HG03066 (cell line): ENCODE measurements at regions not wholly inside any gene's neighbourhood (a gene's known extent, or its start where the extent isn't known, plus 50 kb on each side); places are given as distances from the start of the nearest gene placed in this dataset.
"Not testable (repeated sequence)": the region's sequence is repeated elsewhere in the genome, so short reads cannot be mapped to it uniquely, and the experiment has no call there.

ENCODE experiments used
- ATAC-seq: cut with Tn5 transposase; IDR thresholded peaks from one replicate; pipeline ENCODE4 v1.9.1; 2021; ENCODE audit warnings: low read depth; ENCODE audit not compliant: unreplicated experiment

GRCh38 chr6:126945150-126945685 is 173.3 kb upstream of the RSPO3 start:
- ATAC-seq, result no peak

- no peak for ATAC-seq
These were observed 172.6 kb upstream of the RSPO3 start for GRCh38 chr6:126945812-126946360.

- no peak for ATAC-seq
These were observed 171.4 kb upstream of the RSPO3 start for GRCh38 chr6:126947070-126947469.

- ATAC-seq, result no peak
These were observed 168.7 kb upstream of the RSPO3 start for GRCh38 chr6:126949786-126950185.

- no peak for ATAC-seq
These were observed 162.8 kb upstream of the RSPO3 start for GRCh38 chr6:126955621-126956020.

GRCh38 chr6:126957721-126958120 is 160.8 kb upstream of the RSPO3 start:
- no peak for ATAC-seq

- ATAC-seq, result no peak
These were observed 158.7 kb upstream of the RSPO3 start for GRCh38 chr6:126959765-126960164.

- ATAC-seq, result no peak
These were observed 155.2 kb upstream of the RSPO3 start for GRCh38 chr6:126963077-126963809.

GRCh38 chr6:126967296-126968005 is 151.0 kb upstream of the RSPO3 start:
- ATAC-seq, result no peak

- ATAC-seq, result no peak
These were observed 142.1 kb upstream of the RSPO3 start for GRCh38 chr6:126976253-126976797.

GRCh38 chr6:126983779-126984178 is 134.7 kb upstream of the RSPO3 start:
- no peak for ATAC-seq

- not testable (repeated sequence) for ATAC-seq
These were observed 130.3 kb upstream of the RSPO3 start for GRCh38 chr6:126988125-126988524.

- ATAC-seq, result no peak
These were observed 117.8 kb upstream of the RSPO3 start for GRCh38 chr6:127000631-127001030.

GRCh38 chr6:127013865-127014264 is 104.6 kb upstream of the RSPO3 start:
- ATAC-seq, result no peak

- ATAC-seq, result no peak
These were observed 102.6 kb upstream of the RSPO3 start for GRCh38 chr6:127015858-127016257.

- no peak for ATAC-seq
These were observed 98.6 kb upstream of the RSPO3 start for GRCh38 chr6:127019828-127020227.

- no peak for ATAC-seq
These were observed 96.2 kb upstream of the RSPO3 start for GRCh38 chr6:127022302-127022701.

GRCh38 chr6:127023001-127023778 is 95.3 kb upstream of the RSPO3 start:
- ATAC-seq, result no peak

- ATAC-seq, result no peak
These were observed 92.2 kb upstream of the RSPO3 start for GRCh38 chr6:127026247-127026646.

GRCh38 chr6:127030111-127030510 is 88.4 kb upstream of the RSPO3 start:
- no peak for ATAC-seq

GRCh38 chr6:127030836-127031235 is 87.6 kb upstream of the RSPO3 start:
- no peak for ATAC-seq
